Peyer's patch (tissue), 4 donors: ENCODE measurements at regions not wholly inside any gene's neighbourhood (a gene's known extent, or its start where the extent isn't known, plus 50 kb on each side); places are given as distances from the start of the nearest gene placed in this dataset.

Experiments used
- DNase-seq, 3 donors: peaks; one replicate each; pipeline ENCODE4 v3.0.0-alpha.2; 2017 to 2019
- H3K27ac ChIP-seq, 4 donors: fragments of 200-600 bp; sonication (generic); one replicate each; pipeline ENCODE4 v1.5.1; 2016 to 2019
- H3K27me3 ChIP-seq, 2 donors: fragments of 200-600 bp; sonication (generic); one replicate each; pipeline ENCODE4 v1.5.1; 2019
- H3K36me3 ChIP-seq, 3 donors: fragments of 200-600 bp; sonication (generic); one replicate each; pipeline ENCODE4 v1.5.1; 2016 to 2019
- H3K4me1 ChIP-seq, 4 donors: fragments of 200-600 bp; sonication (generic); one replicate each; pipeline ENCODE4 v1.5.1; 2016 to 2019
- H3K4me3 ChIP-seq, 4 donors: fragments of 200-600 bp; sonication (generic); 1 replicate in 3 of 4; 2 replicates in 1 of 4; pipeline ENCODE4 v1.5.1; 2016 to 2019; ENCODE audit warnings: mild to moderate bottlenecking in 1 of 4
- H3K9me3 ChIP-seq, 4 donors: fragments of 200-600 bp; sonication (generic); one replicate each; pipeline ENCODE4 v1.5.1; 2016 to 2019; ENCODE audit warnings: mild to moderate bottlenecking in 1 of 4
- CTCF ChIP-seq, 6 experiments: fragments of 450-650 bp in 4 of 6; fragments of 200-600 bp in 2 of 6; sonication (generic) in 1 of 6; IDR thresholded peaks; one replicate each; pipeline ENCODE4 v1.5.1; 2017 to 2019; ENCODE audit warnings: antibody characterized with exemption in 6 of 6, mild to moderate bottlenecking in 3 of 6, moderate library complexity in 1 of 6
- POLR2A ChIP-seq, 2 donors: fragments of 450-650 bp; IDR thresholded peaks; one replicate each; pipeline ENCODE4 v1.5.1; 2017; ENCODE audit warnings: antibody characterized with exemption in 2 of 2, mild to moderate bottlenecking in 2 of 2, moderate library complexity in 2 of 2

GRCh38 chr6:8240301-8240700 lies 138.0 kb upstream of the EEF1E1 start:
- H3K27ac ChIP-seq = no peak overlapping the region
- no peak for TF ChIP-seq POLR2A (IDR thresholded peaks at IDR 0.05)
- no peaks in the 10 kb centered on the region for H3K9me3 ChIP-seq
- no peaks in the 10 kb centered on the region for H3K36me3 ChIP-seq
- no peaks in the 10 kb centered on the region for H3K4me1 ChIP-seq
- no peak for DNase-seq
- H3K4me3 ChIP-seq = no peak overlapping the region
- no peaks in the 10 kb centered on the region for H3K27me3 ChIP-seq

- no peak overlapping the region for H3K4me3 ChIP-seq
- no peaks in the 10 kb centered on the region for H3K9me3 ChIP-seq
- H3K36me3 ChIP-seq = no peaks in the 10 kb centered on the region
- DNase-seq = no peak
- H3K4me1 ChIP-seq = no peaks in the 10 kb centered on the region
- TF ChIP-seq POLR2A (IDR thresholded peaks at IDR 0.05) (no peak), CTCF (IDR thresholded peaks at IDR 0.05) (no peak)
- no peak overlapping the region for H3K27ac ChIP-seq
- no peaks in the 10 kb centered on the region for H3K27me3 ChIP-seq
These were observed 136.7 kb upstream of the EEF1E1 start for GRCh38 chr6:8238773-8239683.

GRCh38 chr6:8237668-8238067 lies 135.3 kb upstream of the EEF1E1 start:
- DNase-seq = no peak
- TF ChIP-seq POLR2A (IDR thresholded peaks at IDR 0.05) = no peak
- no peak for TF ChIP-seq CTCF (IDR thresholded peaks at IDR 0.05)
- no peaks in the 10 kb centered on the region for H3K9me3 ChIP-seq

GRCh38 chr6:8236956-8237355 lies 134.6 kb upstream of the EEF1E1 start:
- Histone ChIP-seq H3K4me3 (no peak overlapping the region), H3K27ac (no peak overlapping the region), H3K4me1 (no peaks in the 10 kb centered on the region), H3K9me3 (no peaks in the 10 kb centered on the region), H3K27me3 (no peaks in the 10 kb centered on the region), H3K36me3 (no peaks in the 10 kb centered on the region)
- no peak for DNase-seq
- TF ChIP-seq CTCF (IDR thresholded peaks at IDR 0.05) = no peak
- TF ChIP-seq POLR2A (IDR thresholded peaks at IDR 0.05) = no peak

More at GRCh38 chr6:8237668-8238067, 135.3 kb upstream of the EEF1E1 start:
- no peaks in the 10 kb centered on the region for H3K4me1 ChIP-seq
- H3K27ac ChIP-seq = no peak overlapping the region
- H3K36me3 ChIP-seq = no peaks in the 10 kb centered on the region
- H3K27me3 ChIP-seq = no peaks in the 10 kb centered on the region
- no peak overlapping the region for H3K4me3 ChIP-seq

GRCh38 chr6:8234321-8234720 lies 132.0 kb upstream of the EEF1E1 start:
- no peak overlapping the region for H3K4me3 ChIP-seq
- no peaks in the 10 kb centered on the region for H3K27me3 ChIP-seq
- no peak overlapping the region for H3K27ac ChIP-seq
- no peaks in the 10 kb centered on the region for H3K9me3 ChIP-seq
- no peaks in the 10 kb centered on the region for H3K36me3 ChIP-seq
- H3K4me1 ChIP-seq = no peaks in the 10 kb centered on the region
- no peak for TF ChIP-seq POLR2A (IDR thresholded peaks at IDR 0.05)
- no peak for TF ChIP-seq CTCF (IDR thresholded peaks at IDR 0.05)
- no peak for DNase-seq

GRCh38 chr6:8231956-8232355 lies 129.6 kb upstream of the EEF1E1 start:
- no peak for TF ChIP-seq CTCF (IDR thresholded peaks at IDR 0.05)
- no peak for TF ChIP-seq POLR2A (IDR thresholded peaks at IDR 0.05)
- H3K4me3 ChIP-seq = no peak overlapping the region
- DNase-seq = no peak
- H3K27me3 ChIP-seq = no peaks in the 10 kb centered on the region
- no peak overlapping the region for H3K27ac ChIP-seq
- H3K9me3 ChIP-seq = no peaks in the 10 kb centered on the region
- no peaks in the 10 kb centered on the region for H3K36me3 ChIP-seq
- no peaks in the 10 kb centered on the region for H3K4me1 ChIP-seq
